ENCODE measurements at regions not wholly inside any gene's neighbourhood (a gene's known extent, or its start where the extent isn't known, plus 50 kb on each side); places are given as distances from the start of the nearest gene placed in this dataset.

GRCh38 chr2:160803881-160804280 lies 310.3 kb upstream of the RBMS1 start:
- no peak for TF ChIP-seq CTCF (IDR thresholded peaks at IDR 0.05)

- no peak for TF ChIP-seq CTCF (IDR thresholded peaks at IDR 0.05)
These were observed 316.8 kb upstream of the RBMS1 start for GRCh38 chr2:160810406-160810805.

- no peak for TF ChIP-seq CTCF (IDR thresholded peaks at IDR 0.05)
These were observed 319.4 kb upstream of the RBMS1 start for GRCh38 chr2:160812830-160813505.

- TF ChIP-seq CTCF (IDR thresholded peaks at IDR 0.05): no peak
These were observed 319.9 kb upstream of the RBMS1 start for GRCh38 chr2:160813506-160813858.

GRCh38 chr2:160816916-160817499 lies 323.4 kb upstream of the RBMS1 start:
- no peak for TF ChIP-seq CTCF (IDR thresholded peaks at IDR 0.05)

- TF ChIP-seq CTCF (IDR thresholded peaks at IDR 0.05): no peak
These were observed 327.1 kb upstream of the RBMS1 start for GRCh38 chr2:160820691-160821090.

- no peak for TF ChIP-seq CTCF (IDR thresholded peaks at IDR 0.05)
These were observed 328.4 kb upstream of the RBMS1 start for GRCh38 chr2:160822006-160822405.

GRCh38 chr2:160825433-160825832 lies 331.8 kb upstream of the RBMS1 start:
- TF ChIP-seq CTCF (IDR thresholded peaks at IDR 0.05): no peak

Data from LNCAP (cell line).